OCI-LY1 (cell line): ENCODE measurements at regions not wholly inside any gene's neighbourhood (a gene's known extent, or its start where the extent isn't known, plus 50 kb on each side); places are given as distances from the start of the nearest gene placed in this dataset.

ENCODE experiments used
- CTCF ChIP-seq: fragments of 200-600 bp; sonication (generic), shearing (Covaris generic); IDR thresholded peaks from 2 replicates; pipeline ENCODE4 v1.5.1; 2017; ENCODE audit warnings: mild to moderate bottlenecking, antibody characterized with exemption, low read length, moderate library complexity, mixed read lengths
- EZH2 ChIP-seq: fragments of 200-600 bp; sonication (generic), shearing (Covaris generic); IDR thresholded peaks from 2 replicates; pipeline ENCODE4 v1.8.0; 2017; ENCODE audit warnings: borderline replicate concordance, mixed run types, mild to moderate bottlenecking, antibody characterized with exemption, low read length, moderate library complexity, mixed read lengths

GRCh38 chr5:126052120-126052519, 371.1 kb upstream of the GRAMD2B start:
- TF ChIP-seq CTCF, result no peak
- TF ChIP-seq EZH2, result no peak
